Activated B cell treated with CpG ODN at 0.5 μM for 24 hours (primary cell): ENCODE measurements at regions not wholly inside any gene's neighbourhood (a gene's known extent, or its start where the extent isn't known, plus 50 kb on each side); places are given as distances from the start of the nearest gene placed in this dataset.

Experiments used
- ATAC-seq: fragments of 200-7000 bp; cut with Tn5 transposase; one replicate; pipeline ENCODE4 v1.10.0; 2021; ENCODE audit warnings: low read depth, mild to moderate bottlenecking, moderate library complexity
- CTCF ChIA-PET: fragments of 350-600 bp; sonication (Branson Sonifier 250); formaldehyde crosslinking; loops from one replicate; lab custom pipeline; 2021; ENCODE audit warnings: antibody characterized with exemption; lab: Charles Lee
- POLR2A ChIA-PET: fragments of 350-600 bp; sonication (Branson Sonifier 250); formaldehyde crosslinking; loops from one replicate; lab custom pipeline; 2021; ENCODE audit warnings: antibody characterized with exemption; lab: Charles Lee
- DNase-seq: peaks from one replicate; pipeline ENCODE4 v3.0.0; 2022
- H3K27ac Mint-ChIP-seq: one replicate; pipeline ENCODE4 v1.8.0; 2020; ENCODE audit warnings: mixed read lengths
- H3K27me3 Mint-ChIP-seq: one replicate; pipeline ENCODE4 v1.8.0; 2021; ENCODE audit warnings: mixed read lengths
- H3K36me3 Mint-ChIP-seq: one replicate; pipeline ENCODE4 v1.8.0; 2021; ENCODE audit warnings: low read depth, mixed read lengths
- H3K4me1 Mint-ChIP-seq: one replicate; pipeline ENCODE4 v1.8.0; 2021; ENCODE audit warnings: mixed read lengths
- H3K4me3 Mint-ChIP-seq: one replicate; pipeline ENCODE4 v1.8.0; 2020; ENCODE audit warnings: mild to moderate bottlenecking, mixed read lengths
- H3K9me3 Mint-ChIP-seq: one replicate; pipeline ENCODE4 v1.8.0; 2020; ENCODE audit warnings: mixed read lengths
- intact Hi-C: fragments of 100-400 bp; cut with micrococcal nuclease; formaldehyde crosslinking; loops from one replicate; pipeline ENCODE4 v1.15.1; 2024
- TF ChIP-seq, protein P1 (sequence below): fragments of 200-600 bp; IDR thresholded peaks from one replicate; pipeline ENCODE4 v1.8.0; 2022; ENCODE audit warnings: antibody characterized with exemption, mild to moderate bottlenecking

DNA sequence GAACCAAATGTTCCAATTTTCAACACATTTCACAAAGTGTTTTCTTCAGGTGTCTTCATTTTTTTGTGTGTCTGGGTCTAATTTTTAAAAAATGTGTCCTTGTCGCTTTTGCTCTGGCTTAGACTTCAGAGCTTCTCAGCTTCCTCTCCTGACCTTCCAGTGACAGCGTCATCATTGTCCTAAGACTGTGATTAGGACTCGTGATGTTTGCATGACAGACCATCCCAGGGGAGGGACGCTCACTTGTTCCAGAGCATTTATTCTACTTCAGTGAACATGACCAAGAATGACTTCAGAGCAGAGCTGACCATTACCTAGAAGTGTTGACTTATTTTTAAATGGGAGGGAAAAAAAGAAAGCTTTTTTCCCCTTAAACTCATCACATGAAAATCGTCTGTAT lies 591.9 kb downstream of the IRS1 start:
- H3K4me3 Mint-ChIP-seq = no peak overlapping the region
- ATAC-seq (no peak), DNase-seq (no peak)
- no peaks in the 10 kb centered on the region for H3K36me3 Mint-ChIP-seq
- TF ChIP-seq, protein P1, sequence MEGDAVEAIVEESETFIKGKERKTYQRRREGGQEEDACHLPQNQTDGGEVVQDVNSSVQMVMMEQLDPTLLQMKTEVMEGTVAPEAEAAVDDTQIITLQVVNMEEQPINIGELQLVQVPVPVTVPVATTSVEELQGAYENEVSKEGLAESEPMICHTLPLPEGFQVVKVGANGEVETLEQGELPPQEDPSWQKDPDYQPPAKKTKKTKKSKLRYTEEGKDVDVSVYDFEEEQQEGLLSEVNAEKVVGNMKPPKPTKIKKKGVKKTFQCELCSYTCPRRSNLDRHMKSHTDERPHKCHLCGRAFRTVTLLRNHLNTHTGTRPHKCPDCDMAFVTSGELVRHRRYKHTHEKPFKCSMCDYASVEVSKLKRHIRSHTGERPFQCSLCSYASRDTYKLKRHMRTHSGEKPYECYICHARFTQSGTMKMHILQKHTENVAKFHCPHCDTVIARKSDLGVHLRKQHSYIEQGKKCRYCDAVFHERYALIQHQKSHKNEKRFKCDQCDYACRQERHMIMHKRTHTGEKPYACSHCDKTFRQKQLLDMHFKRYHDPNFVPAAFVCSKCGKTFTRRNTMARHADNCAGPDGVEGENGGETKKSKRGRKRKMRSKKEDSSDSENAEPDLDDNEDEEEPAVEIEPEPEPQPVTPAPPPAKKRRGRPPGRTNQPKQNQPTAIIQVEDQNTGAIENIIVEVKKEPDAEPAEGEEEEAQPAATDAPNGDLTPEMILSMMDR = no peak
- no peak overlapping the region for H3K27ac Mint-ChIP-seq
- intact Hi-C loops = no loop called here
- CTCF ChIA-PET = no interaction called here
- H3K4me1 Mint-ChIP-seq = no peaks in the 10 kb centered on the region
- POLR2A ChIA-PET = no interaction called here
- H3K27me3 Mint-ChIP-seq = peaks cover 6% of the 10 kb centered on the region
- H3K9me3 Mint-ChIP-seq = no peaks in the 10 kb centered on the region

DNA sequence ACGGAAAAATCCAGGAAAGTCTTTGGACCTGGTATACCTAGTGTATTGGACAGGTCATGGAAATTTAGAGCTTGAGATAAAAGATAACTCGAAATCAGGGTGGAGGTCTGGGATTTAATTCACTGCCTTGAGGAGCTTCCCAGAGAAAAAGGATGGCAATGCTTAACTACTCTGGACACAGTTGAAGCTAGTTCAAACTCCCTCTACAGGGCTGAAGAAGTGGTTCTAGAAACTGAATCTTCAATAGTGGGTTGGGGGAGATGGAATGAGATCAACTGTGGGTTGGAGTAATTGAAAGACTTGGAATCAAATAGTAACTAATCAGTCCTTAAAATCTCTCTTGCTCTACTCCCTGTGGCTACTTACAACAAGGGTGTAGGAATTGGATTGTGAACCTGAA lies 600.1 kb downstream of the IRS1 start:
- ATAC-seq = no peak
- no peak overlapping the region for H3K27ac Mint-ChIP-seq
- H3K36me3 Mint-ChIP-seq = no peaks in the 10 kb centered on the region
- intact Hi-C loops = no loop called here
- DNase-seq = no peak
- no peak overlapping the region for H3K4me3 Mint-ChIP-seq
- ChIA-PET POLR2A (no interaction called here), CTCF (no interaction called here)
- no peaks in the 10 kb centered on the region for H3K9me3 Mint-ChIP-seq
- H3K27me3 Mint-ChIP-seq = peaks cover 1% of the 10 kb centered on the region
- H3K4me1 Mint-ChIP-seq = no peaks in the 10 kb centered on the region
- TF ChIP-seq, protein P1 = no peak

DNA sequence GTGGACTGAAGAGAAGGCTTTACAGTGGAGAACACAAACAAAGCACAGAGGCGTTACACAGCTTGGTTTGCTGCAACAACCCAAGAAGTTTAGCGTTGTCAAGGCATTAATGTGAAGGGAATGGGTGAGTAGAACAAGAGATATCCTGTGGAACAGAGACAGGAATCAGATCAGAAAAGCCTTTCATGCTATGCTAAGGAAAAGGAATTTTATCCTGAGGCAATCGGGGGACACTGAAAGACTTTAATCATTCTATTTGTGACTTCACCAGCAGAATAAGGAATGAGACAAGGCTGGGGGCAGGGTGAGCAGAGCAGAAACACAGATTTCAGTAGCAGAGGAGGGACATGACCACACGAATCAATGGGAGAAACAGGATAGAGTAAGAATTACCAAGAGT lies 600.7 kb downstream of the IRS1 start:
- DNase-seq = no peak
- Mint-ChIP-seq H3K27ac (no peak overlapping the region), H3K4me3 (no peak overlapping the region), H3K9me3 (no peaks in the 10 kb centered on the region), H3K36me3 (no peaks in the 10 kb centered on the region), H3K4me1 (no peaks in the 10 kb centered on the region), H3K27me3 (peaks cover 3% of the 10 kb centered on the region)
- ChIA-PET CTCF (no interaction called here), POLR2A (no interaction called here)
- ATAC-seq = no peak
- intact Hi-C loops = no loop called here
- TF ChIP-seq, protein P1 = no peak

DNA sequence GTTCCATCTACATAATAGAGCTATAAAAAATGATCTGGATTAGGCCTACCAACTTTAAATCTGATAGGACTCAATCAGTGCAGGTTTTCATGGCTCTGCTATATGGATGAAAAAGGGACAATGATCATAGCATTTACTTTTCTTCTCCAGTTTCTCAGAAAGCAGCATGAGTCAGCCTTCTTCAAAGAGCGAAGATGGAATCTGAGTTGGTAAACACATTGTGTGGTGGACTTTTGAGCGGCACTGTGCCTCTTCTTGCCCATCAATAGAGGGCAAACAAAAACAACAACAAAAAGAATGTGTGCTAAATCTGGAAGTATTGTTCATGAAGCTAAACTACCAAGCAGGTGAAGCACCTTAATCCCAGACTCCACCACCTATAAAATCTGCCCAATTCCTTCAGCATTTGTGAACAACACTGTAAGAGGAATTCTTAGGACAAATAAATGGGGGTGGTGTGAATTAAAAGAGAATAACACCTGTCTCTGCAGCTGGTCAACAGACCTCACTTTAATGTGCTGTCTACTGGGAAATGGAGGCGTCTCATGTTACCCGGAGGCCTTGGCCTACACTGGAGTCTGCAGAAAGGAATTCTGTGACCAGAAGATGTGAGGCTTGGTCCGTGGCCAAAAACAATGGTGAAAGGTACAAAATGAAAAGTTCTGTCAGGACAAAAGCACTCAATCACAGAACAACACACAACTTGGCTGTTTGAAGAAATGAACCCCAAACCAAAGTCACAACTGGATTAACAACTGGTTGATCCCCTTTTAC lies 609.0 kb downstream of the IRS1 start:
- no peak for DNase-seq
- H3K27ac Mint-ChIP-seq = no peak overlapping the region

DNA sequence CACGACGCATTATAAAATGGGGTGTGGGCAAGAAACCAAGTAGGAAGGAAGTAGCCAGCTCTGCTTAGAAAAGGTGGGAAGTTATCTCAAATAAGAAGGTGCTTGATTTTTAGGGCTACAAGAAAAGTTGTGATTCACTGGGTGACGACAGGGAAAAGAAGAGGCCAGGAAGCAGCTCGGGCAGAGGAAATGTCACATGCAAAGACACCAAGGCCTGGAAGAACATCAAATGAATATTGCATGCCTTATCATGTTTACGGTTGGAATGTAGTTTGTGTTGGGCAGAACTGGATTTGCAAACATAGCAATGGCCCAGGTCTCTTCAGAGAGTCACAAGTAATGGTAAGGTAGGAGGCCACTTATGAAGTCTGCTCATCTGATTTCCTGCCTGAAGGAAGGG lies 610.6 kb downstream of the IRS1 start:
- H3K27ac Mint-ChIP-seq = no peak overlapping the region
- ATAC-seq (no peak), DNase-seq (no peak)
- H3K4me3 Mint-ChIP-seq = no peak overlapping the region
- H3K36me3 Mint-ChIP-seq = no peaks in the 10 kb centered on the region
- no peaks in the 10 kb centered on the region for H3K9me3 Mint-ChIP-seq
- ChIA-PET CTCF (no interaction called here), POLR2A (no interaction called here)
- intact Hi-C loops = no loop called here
- no peaks in the 10 kb centered on the region for H3K27me3 Mint-ChIP-seq
- no peaks in the 10 kb centered on the region for H3K4me1 Mint-ChIP-seq
- TF ChIP-seq, protein P1 = no peak

More for the DNA sequence above, 609.0 kb downstream of the IRS1 start:
- intact Hi-C loops = no loop called here
- Mint-ChIP-seq H3K27me3 (peaks cover 3% of the 10 kb centered on the region), H3K4me1 (no peaks in the 10 kb centered on the region), H3K9me3 (no peaks in the 10 kb centered on the region), H3K4me3 (no peak overlapping the region), H3K36me3 (no peaks in the 10 kb centered on the region)
- TF ChIP-seq, protein P1 = no peak
- POLR2A ChIA-PET = no interaction called here
- CTCF ChIA-PET = no interaction called here
- ATAC-seq = no peak
